ENCODE measurements at regions not wholly inside any gene's neighbourhood (a gene's known extent, or its start where the extent isn't known, plus 50 kb on each side); places are given as distances from the start of the nearest gene placed in this dataset.
"Not testable (repeated sequence)": the region's sequence is repeated elsewhere in the genome, so short reads cannot be mapped to it uniquely, and the experiment has no call there.

GRCh38 chr3:721086-721485, 371.7 kb upstream of the CNTN6 start:
- Mint-ChIP-seq H3K36me3 (ENCODE audit: low read depth) (peaks cover 9% of the 10 kb centered on the region; the same call in 1 of the 2 replicates), H3K4me3 (no peak overlapping the region), H3K4me1 (ENCODE audit: low read depth) (no peaks in the 10 kb centered on the region), H3K27me3 (ENCODE audit: insufficient read depth) (no peaks in the 10 kb centered on the region), H3K9me3 (peaks cover 64% of the 10 kb centered on the region), H3K27ac (no peak overlapping the region)
- DNase-seq = no peak
- TF ChIP-seq CTCF (IDR thresholded peaks at IDR 0.05) = no peak

GRCh38 chr3:732326-732928, 360.4 kb upstream of the CNTN6 start:
- Mint-ChIP-seq H3K4me3 (no peak overlapping the region), H3K36me3 (ENCODE audit: low read depth) (peaks cover 4% of the 10 kb centered on the region), H3K9me3 (peaks cover 27% of the 10 kb centered on the region), H3K4me1 (ENCODE audit: low read depth) (no peaks in the 10 kb centered on the region), H3K27ac (no peak overlapping the region), H3K27me3 (ENCODE audit: insufficient read depth) (no peaks in the 10 kb centered on the region; the same call in 1 of the 2 replicates)
- TF ChIP-seq CTCF (IDR thresholded peaks at IDR 0.05) = no peak
- DNase-seq = no peak

- H3K4me1 Mint-ChIP-seq (ENCODE audit: low read depth) = no peaks in the 10 kb centered on the region
These were observed 359.5 kb upstream of the CNTN6 start for GRCh38 chr3:733313-733712.

GRCh38 chr3:757711-758110, 335.1 kb upstream of the CNTN6 start:
- Mint-ChIP-seq H3K27ac (no peak overlapping the region), H3K4me1 (ENCODE audit: low read depth) (no peaks in the 10 kb centered on the region), H3K4me3 (no peak overlapping the region), H3K27me3 (ENCODE audit: insufficient read depth) (no peaks in the 10 kb centered on the region), H3K36me3 (ENCODE audit: low read depth) (no peaks in the 10 kb centered on the region), H3K9me3 (peaks cover 32% of the 10 kb centered on the region)
- TF ChIP-seq CTCF (IDR thresholded peaks at IDR 0.05) = no peak
- DNase-seq = no peak

More at GRCh38 chr3:733313-733712, 359.5 kb upstream of the CNTN6 start:
- no peak for DNase-seq
- peaks cover 4% of the 10 kb centered on the region for H3K36me3 Mint-ChIP-seq (ENCODE audit: low read depth)
- no peak overlapping the region for H3K4me3 Mint-ChIP-seq
- no peak overlapping the region for H3K27ac Mint-ChIP-seq
- TF ChIP-seq CTCF (IDR thresholded peaks at IDR 0.05) = no peak
- H3K9me3 Mint-ChIP-seq = peaks cover 32% of the 10 kb centered on the region
- H3K27me3 Mint-ChIP-seq (ENCODE audit: insufficient read depth) = no peaks in the 10 kb centered on the region; the same call in 1 of the 2 replicates

- TF ChIP-seq CTCF (IDR thresholded peaks at IDR 0.05) = no peak
- H3K27ac Mint-ChIP-seq = no peak overlapping the region
- no peaks in the 10 kb centered on the region for H3K4me1 Mint-ChIP-seq (ENCODE audit: low read depth)
- no peak overlapping the region for H3K4me3 Mint-ChIP-seq
- no peak for DNase-seq
- no peaks in the 10 kb centered on the region for H3K27me3 Mint-ChIP-seq (ENCODE audit: insufficient read depth)
- no peaks in the 10 kb centered on the region for H3K36me3 Mint-ChIP-seq (ENCODE audit: low read depth)
- peaks cover 29% of the 10 kb centered on the region for H3K9me3 Mint-ChIP-seq
These were observed 333.7 kb upstream of the CNTN6 start for GRCh38 chr3:759106-759505.

- not testable (repeated sequence) for H3K4me3 Mint-ChIP-seq; DNase-seq; H3K27ac Mint-ChIP-seq; H3K4me1 Mint-ChIP-seq (ENCODE audit: low read depth); H3K27me3 Mint-ChIP-seq (ENCODE audit: insufficient read depth); H3K36me3 Mint-ChIP-seq (ENCODE audit: low read depth)
- H3K9me3 Mint-ChIP-seq = peaks cover 38% of the 10 kb centered on the region
These were observed 319.4 kb upstream of the CNTN6 start for GRCh38 chr3:773433-773832.

Measured in HFFc6 (cell line).